Ovary (tissue), 3 donors: ENCODE measurements at regions not wholly inside any gene's neighbourhood (a gene's known extent, or its start where the extent isn't known, plus 50 kb on each side); places are given as distances from the start of the nearest gene placed in this dataset.

Experiments used
- EP300 ChIP-seq: sonication (generic); formaldehyde crosslinking; IDR thresholded peaks from one replicate; pipeline ENCODE4 v1.6.1; 2017; ENCODE audit warnings: antibody characterized with exemption
- POLR2A ChIP-seq: fragments of 450-650 bp; IDR thresholded peaks from one replicate; pipeline ENCODE4 v1.6.1; 2017; ENCODE audit warnings: antibody characterized with exemption, mild to moderate bottlenecking, moderate library complexity
- TF ChIP-seq, protein P1 (sequence below), 3 donors: fragments of 450-650 bp in 2 of 3; fragments of 200-600 bp in 1 of 3; IDR thresholded peaks; one replicate each; pipeline versions ENCODE4 v1.5.1 to v1.8.0; 2016 to 2022; ENCODE audit warnings: antibody characterized with exemption in 3 of 3, mild to moderate bottlenecking in 1 of 3
- donor health status: DM: no; HTN: no; CAD: no.

- TF ChIP-seq, protein P1, sequence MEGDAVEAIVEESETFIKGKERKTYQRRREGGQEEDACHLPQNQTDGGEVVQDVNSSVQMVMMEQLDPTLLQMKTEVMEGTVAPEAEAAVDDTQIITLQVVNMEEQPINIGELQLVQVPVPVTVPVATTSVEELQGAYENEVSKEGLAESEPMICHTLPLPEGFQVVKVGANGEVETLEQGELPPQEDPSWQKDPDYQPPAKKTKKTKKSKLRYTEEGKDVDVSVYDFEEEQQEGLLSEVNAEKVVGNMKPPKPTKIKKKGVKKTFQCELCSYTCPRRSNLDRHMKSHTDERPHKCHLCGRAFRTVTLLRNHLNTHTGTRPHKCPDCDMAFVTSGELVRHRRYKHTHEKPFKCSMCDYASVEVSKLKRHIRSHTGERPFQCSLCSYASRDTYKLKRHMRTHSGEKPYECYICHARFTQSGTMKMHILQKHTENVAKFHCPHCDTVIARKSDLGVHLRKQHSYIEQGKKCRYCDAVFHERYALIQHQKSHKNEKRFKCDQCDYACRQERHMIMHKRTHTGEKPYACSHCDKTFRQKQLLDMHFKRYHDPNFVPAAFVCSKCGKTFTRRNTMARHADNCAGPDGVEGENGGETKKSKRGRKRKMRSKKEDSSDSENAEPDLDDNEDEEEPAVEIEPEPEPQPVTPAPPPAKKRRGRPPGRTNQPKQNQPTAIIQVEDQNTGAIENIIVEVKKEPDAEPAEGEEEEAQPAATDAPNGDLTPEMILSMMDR (IDR thresholded peaks at IDR 0.05), result no peak
- TF ChIP-seq POLR2A (no peak), EP300 (no peak)
Observed at GRCh38 chr3:111311709-111312235, 230.2 kb upstream of the CD96 start.
